Neural cell (in vitro differentiated cells): ENCODE measurements at regions not wholly inside any gene's neighbourhood (a gene's known extent, or its start where the extent isn't known, plus 50 kb on each side); places are given as distances from the start of the nearest gene placed in this dataset.

Source experiments
- H2AFZ ChIP-seq: fragments of 200-600, 300-800 bp; sonication (generic), shearing (Covaris generic); 2 replicates; pipeline ENCODE4 v1.6.0; 2014; ENCODE audit warnings: low read depth, mild to moderate bottlenecking, antibody characterized with exemption, low read length, moderate library complexity
- H3F3A ChIP-seq: fragments of 200-600 bp; shearing (Covaris generic); 2 replicates; pipeline ENCODE4 v1.6.1; 2016; ENCODE audit warnings: mild to moderate bottlenecking, moderate library complexity, mixed read lengths, antibody characterized with exemption, low read length; ENCODE audit not compliant: insufficient read depth, poor library complexity, severe bottlenecking
- H3K27ac ChIP-seq: fragments of 200-600, 300-800 bp; sonication (generic), shearing (Covaris generic); 2 replicates; pipeline ENCODE4 v1.5.1; 2014; ENCODE audit warnings: mild to moderate bottlenecking, low read length, moderate library complexity
- H3K27me3 ChIP-seq: fragments of 300-800, 200-600 bp; sonication (generic), shearing (Covaris generic); 2 replicates; pipeline ENCODE4 v1.6.0; 2014; ENCODE audit warnings: mild to moderate bottlenecking, low read depth, low read length, moderate library complexity; ENCODE audit not compliant: insufficient read depth
- H3K36me3 ChIP-seq: fragments of 300-800, 200-600 bp; sonication (generic), shearing (Covaris generic); 2 replicates; pipeline ENCODE4 v1.5.1; 2014; ENCODE audit warnings: mild to moderate bottlenecking, antibody characterized with exemption, low read length, moderate library complexity; ENCODE audit not compliant: insufficient read depth
- H3K4me2 ChIP-seq: fragments of 300-800, 200-600 bp; sonication (generic), shearing (Covaris generic); 2 replicates; pipeline ENCODE4 v1.6.0; 2014; ENCODE audit warnings: mild to moderate bottlenecking, low read length
- H3K4me3 ChIP-seq: fragments of 300-800, 200-600 bp; sonication (generic), shearing (Covaris generic); 2 replicates; pipeline ENCODE4 v1.5.1; 2014; ENCODE audit warnings: mild to moderate bottlenecking, low read length, moderate library complexity
- H3K79me2 ChIP-seq: fragments of 200-600 bp; shearing (Covaris generic); replicated peaks from 2 replicates; pipeline ENCODE4 v1.6.0; 2014; ENCODE audit warnings: mild to moderate bottlenecking, low read length, moderate library complexity; ENCODE audit not compliant: insufficient read depth
- H3K9ac ChIP-seq: fragments of 300-800, 200-600 bp; sonication (generic), shearing (Covaris generic); 2 replicates; pipeline ENCODE4 v1.6.1; 2016; ENCODE audit warnings: mild to moderate bottlenecking, low read length, mixed read lengths
- H3K9me2 ChIP-seq: fragments of 200-600 bp; shearing (Covaris generic); 2 replicates; pipeline ENCODE4 v1.6.1; 2016; ENCODE audit warnings: mild to moderate bottlenecking, low read length, mixed read lengths; ENCODE audit not compliant: insufficient read depth
- H3K9me3 ChIP-seq: fragments of 200-600, 300-800 bp; sonication (generic), shearing (Covaris generic); 2 replicates; pipeline ENCODE4 v1.6.1; 2016; ENCODE audit warnings: mild to moderate bottlenecking, mixed run types, low read length, moderate library complexity, mixed read lengths
- H4K20me1 ChIP-seq: fragments of 200-600 bp; shearing (Covaris generic); 2 replicates; pipeline ENCODE4 v1.6.1; 2016; ENCODE audit warnings: mild to moderate bottlenecking, mixed run types; ENCODE audit not compliant: insufficient read depth
- CTCF ChIP-seq: fragments of 450-650 bp; IDR thresholded peaks from 2 replicates; pipeline ENCODE4 v1.5.1; 2014; ENCODE audit warnings: antibody characterized with exemption, mild to moderate bottlenecking, moderate library complexity; ENCODE audit not compliant: poor library complexity, severe bottlenecking
- EP300 ChIP-seq: fragments of 450-650 bp; conservative IDR thresholded peaks from 2 replicates; pipeline ENCODE4 v1.6.1; 2014; ENCODE audit warnings: antibody characterized with exemption, mild to moderate bottlenecking, moderate library complexity; ENCODE audit not compliant: poor library complexity, severe bottlenecking
- EZH2 ChIP-seq: fragments of 200-600, 300-800 bp; shearing (Covaris generic), sonication (generic); IDR thresholded peaks from 2 replicates; pipeline ENCODE4 v1.6.1; 2014; ENCODE audit warnings: antibody characterized with exemption, low read length, borderline replicate concordance, mild to moderate bottlenecking; ENCODE audit not compliant: insufficient read depth, poor library complexity, severe bottlenecking
- MXI1 ChIP-seq: fragments of 450-650 bp; conservative IDR thresholded peaks from 2 replicates; pipeline ENCODE4 v1.6.1; 2014; ENCODE audit warnings: antibody characterized with exemption, mild to moderate bottlenecking; ENCODE audit not compliant: poor library complexity, severe bottlenecking
- POLR2AphosphoS5 ChIP-seq: IDR thresholded peaks from 2 replicates; pipeline ENCODE4 v1.6.1; 2012
- RAD21 ChIP-seq: fragments of 450-650 bp; conservative IDR thresholded peaks from 2 replicates; pipeline ENCODE4 v1.6.1; 2014; ENCODE audit warnings: antibody characterized with exemption, mild to moderate bottlenecking, moderate library complexity
- REST ChIP-seq: IDR thresholded peaks from 2 replicates; pipeline ENCODE4 v1.6.1; 2012; ENCODE audit warnings: borderline replicate concordance
- SMC3 ChIP-seq: fragments of 450-650 bp; conservative IDR thresholded peaks from 2 replicates; pipeline ENCODE4 v1.6.1; 2014; ENCODE audit warnings: antibody characterized with exemption, mild to moderate bottlenecking, moderate library complexity; ENCODE audit not compliant: poor library complexity
- TAF1 ChIP-seq: IDR thresholded peaks from 2 replicates; pipeline ENCODE4 v1.6.1; 2012; ENCODE audit warnings: low read depth

- Histone ChIP-seq H3K27ac (no peak overlapping the region), H3F3A (no peaks in the 10 kb centered on the region), H3K27me3 (no peaks in the 10 kb centered on the region), H3K9ac (no peak overlapping the region), H3K79me2 (no peaks in the 10 kb centered on the region), H3K4me3 (no peak overlapping the region), H3K9me3 (no peaks in the 10 kb centered on the region), H2AFZ (no peak overlapping the region), H4K20me1 (no peaks in the 10 kb centered on the region), H3K4me2 (no peak overlapping the region), H3K36me3 (no peaks in the 10 kb centered on the region), H3K9me2 (no peaks in the 10 kb centered on the region)
- TF ChIP-seq EP300 (no peak), POLR2AphosphoS5 (no peak), MXI1 (no peak), SMC3 (no peak), RAD21 (no peak), CTCF (no peak), TAF1 (no peak), EZH2 (no peak), REST (no peak)
Measured at GRCh38 chr18:76587147-76587878, 92.3 kb upstream of the ZNF516 start.

GRCh38 chr18:76584414-76585310 is 89.6 kb upstream of the ZNF516 start:
- Histone ChIP-seq H3K9me2 (no peaks in the 10 kb centered on the region), H3K4me3 (no peak overlapping the region), H3K27me3 (no peaks in the 10 kb centered on the region), H3K9me3 (no peaks in the 10 kb centered on the region), H3K27ac (no peak overlapping the region), H4K20me1 (no peaks in the 10 kb centered on the region), H3K79me2 (no peaks in the 10 kb centered on the region), H3F3A (no peaks in the 10 kb centered on the region), H3K4me2 (no peak overlapping the region), H2AFZ (no peak overlapping the region), H3K36me3 (no peaks in the 10 kb centered on the region), H3K9ac (no peak overlapping the region)
- TF ChIP-seq EP300 (no peak), REST (no peak), TAF1 (no peak), EZH2 (no peak), MXI1 (no peak), RAD21 (no peak), POLR2AphosphoS5 (no peak), SMC3 (no peak), CTCF (no peak)
